Gastroesophageal sphincter (tissue), 3 donors: ENCODE measurements at regions not wholly inside any gene's neighbourhood (a gene's known extent, or its start where the extent isn't known, plus 50 kb on each side); places are given as distances from the start of the nearest gene placed in this dataset.

Source experiments
- CTCF ChIP-seq, 4 experiments: fragments of 200-600 bp in 2 of 4; fragments of 450-650 bp in 2 of 4; sonication (generic) in 1 of 4; IDR thresholded peaks; one replicate each; pipeline ENCODE4 v1.5.1; 2017 to 2019; ENCODE audit warnings: antibody characterized with exemption in 4 of 4, mild to moderate bottlenecking in 2 of 4, moderate library complexity in 2 of 4
- EP300 ChIP-seq: sonication (generic); formaldehyde crosslinking; IDR thresholded peaks from one replicate; pipeline ENCODE4 v1.6.1; 2017; ENCODE audit warnings: antibody characterized with exemption, mild to moderate bottlenecking
- POLR2A ChIP-seq, 2 donors: fragments of 450-650 bp; IDR thresholded peaks; one replicate each; pipeline ENCODE4 v1.6.1; 2017; ENCODE audit warnings: antibody characterized with exemption in 2 of 2, mild to moderate bottlenecking in 2 of 2, moderate library complexity in 1 of 2

DNA sequence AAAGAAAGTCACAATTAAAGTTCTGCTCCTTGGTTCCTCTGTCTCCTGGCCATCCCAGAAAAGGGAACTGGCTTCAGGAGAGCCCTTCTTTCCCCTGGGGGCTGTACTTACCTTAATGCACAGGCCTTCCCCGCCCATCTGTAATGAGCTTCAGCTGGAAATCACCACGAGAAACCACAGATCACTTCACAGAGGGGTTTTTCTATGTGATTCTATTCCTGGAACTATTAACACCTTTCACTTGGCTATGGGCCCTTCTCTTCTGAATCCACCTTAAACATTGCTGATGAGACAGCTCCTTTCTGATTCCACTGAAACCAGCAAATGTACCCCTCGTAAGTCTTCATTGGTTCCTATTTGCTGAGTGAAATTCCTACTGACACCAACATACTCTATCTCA is 80.7 kb downstream of the FOXF2 start:
- no peak for TF ChIP-seq CTCF (IDR thresholded peaks at IDR 0.05)
- no peak for TF ChIP-seq EP300
- TF ChIP-seq POLR2A (IDR thresholded peaks at IDR 0.05), result no peak
